H9 (cell line): ENCODE measurements at regions not wholly inside any gene's neighbourhood (a gene's known extent, or its start where the extent isn't known, plus 50 kb on each side); places are given as distances from the start of the nearest gene placed in this dataset.

Experiments
- DNase-seq: peaks from one replicate; pipeline ENCODE4 v3.0.0-alpha.2; 2017
- H2AFZ ChIP-seq: one replicate; pipeline ENCODE4 v1.6.1; 2013; ENCODE audit warnings: mild to moderate bottlenecking, low read length, control low read depth, moderate library complexity
- H2AK5ac ChIP-seq: 2 replicates; pipeline ENCODE4 v1.6.1; 2013; ENCODE audit warnings: low read length, control low read depth, mixed read lengths; ENCODE audit not compliant: insufficient read length
- H2BK120ac ChIP-seq: one replicate; pipeline ENCODE4 v1.6.1; 2013; ENCODE audit warnings: low read depth, mild to moderate bottlenecking, low read length, control low read depth, inconsistent platforms; ENCODE audit not compliant: poor library complexity, severe bottlenecking
- H2BK12ac ChIP-seq: 2 replicates; pipeline ENCODE4 v1.6.1; 2013; ENCODE audit warnings: low read length, control low read depth, mixed read lengths, low read depth; ENCODE audit not compliant: insufficient read length
- H2BK15ac ChIP-seq: 2 replicates; pipeline ENCODE4 v1.6.1; 2013; ENCODE audit warnings: low read depth, low read length, control low read depth
- H2BK20ac ChIP-seq: one replicate; pipeline ENCODE4 v1.6.1; 2013; ENCODE audit warnings: low read depth, mild to moderate bottlenecking, low read length, control low read depth, inconsistent platforms; ENCODE audit not compliant: poor library complexity, severe bottlenecking
- H2BK5ac ChIP-seq: 2 replicates; pipeline ENCODE4 v1.6.1; 2013; ENCODE audit warnings: low read length, control low read depth, mixed read lengths; ENCODE audit not compliant: insufficient read length
- H3K14ac ChIP-seq: 2 replicates; pipeline ENCODE4 v1.6.1; 2013; ENCODE audit warnings: low read length, control low read depth; ENCODE audit not compliant: insufficient read depth
- H3K18ac ChIP-seq: 2 replicates; pipeline ENCODE4 v1.6.1; 2013; ENCODE audit warnings: low read depth, mild to moderate bottlenecking, mixed read lengths, low read length, control low read depth; ENCODE audit not compliant: insufficient read length
- H3K23ac ChIP-seq: 2 replicates; pipeline ENCODE4 v1.6.1; 2013; ENCODE audit warnings: low read length, control low read depth, mixed read lengths, low read depth; ENCODE audit not compliant: insufficient read length
- H3K23me2 ChIP-seq: 2 replicates; pipeline ENCODE4 v1.6.1; 2013; ENCODE audit warnings: low read depth, mild to moderate bottlenecking, mixed read lengths, low read length, control low read depth; ENCODE audit not compliant: insufficient read length, poor library complexity, severe bottlenecking
- H3K27ac ChIP-seq: 2 replicates; pipeline ENCODE4 v1.5.1; 2013; ENCODE audit warnings: low read length, control low read depth, mixed read lengths, low read depth; ENCODE audit not compliant: insufficient read length
- H3K27me3 ChIP-seq: 2 replicates; pipeline ENCODE4 v1.6.1; 2013; ENCODE audit warnings: low read length, control low read depth, inconsistent platforms; ENCODE audit not compliant: insufficient read depth
- H3K4ac ChIP-seq: 2 replicates; pipeline ENCODE4 v1.6.1; 2013; ENCODE audit warnings: low read depth, mild to moderate bottlenecking, control low read depth, inconsistent platforms, low read length, moderate library complexity
- H3K4me1 ChIP-seq: 2 replicates; pipeline ENCODE4 v1.6.1; 2013; ENCODE audit warnings: low read length, control low read depth, inconsistent platforms; ENCODE audit not compliant: insufficient read depth
- H3K4me2 ChIP-seq: 2 replicates; pipeline ENCODE4 v1.6.1; 2013; ENCODE audit warnings: low read length, control low read depth, mixed read lengths; ENCODE audit not compliant: insufficient read length, insufficient read depth
- H3K56ac ChIP-seq: 2 replicates; pipeline ENCODE4 v1.6.1; 2013; ENCODE audit warnings: low read depth, mild to moderate bottlenecking, mixed read lengths, low read length, control low read depth; ENCODE audit not compliant: insufficient read length
- H3K79me1 ChIP-seq: 2 replicates; pipeline ENCODE4 v1.6.1; 2013; ENCODE audit warnings: low read depth, mild to moderate bottlenecking, moderate library complexity, low read length, control low read depth, inconsistent platforms; ENCODE audit not compliant: insufficient read depth, poor library complexity, severe bottlenecking
- H3K79me2 ChIP-seq: 2 replicates; pipeline ENCODE4 v1.6.1; 2013; ENCODE audit warnings: low read length, control low read depth, inconsistent platforms; ENCODE audit not compliant: insufficient read depth
- H3K9ac ChIP-seq: 2 replicates; pipeline ENCODE4 v1.6.1; 2013; ENCODE audit warnings: low read length, control low read depth, mixed read lengths; ENCODE audit not compliant: insufficient read length; ENCODE audit errors: extremely low read depth
- H3K9me3 ChIP-seq: one replicate; pipeline ENCODE4 v1.6.1; 2013; ENCODE audit warnings: low read depth, low read length, inconsistent platforms; ENCODE audit not compliant: control insufficient read depth
- H3T11ph ChIP-seq: one replicate; pipeline ENCODE4 v1.6.1; 2013; ENCODE audit warnings: mild to moderate bottlenecking, low read length, control low read depth, inconsistent platforms
- H4K20me1 ChIP-seq: one replicate; pipeline ENCODE4 v1.6.1; 2013; ENCODE audit not compliant: control insufficient read depth, insufficient read length, insufficient read depth
- H4K5ac ChIP-seq: 2 replicates; pipeline ENCODE4 v1.6.1; 2013; ENCODE audit warnings: low read depth, mild to moderate bottlenecking, mixed read lengths, low read length, control low read depth; ENCODE audit not compliant: insufficient read length
- H4K8ac ChIP-seq: replicated peaks from 2 replicates; pipeline ENCODE4 v1.6.1; 2013; ENCODE audit warnings: low read length, control low read depth, mixed read lengths, low read depth; ENCODE audit not compliant: insufficient read length
- H4K91ac ChIP-seq: 2 replicates; pipeline ENCODE4 v1.6.1; 2013; ENCODE audit warnings: low read depth, mild to moderate bottlenecking, moderate library complexity, mixed read lengths, low read length, control low read depth; ENCODE audit not compliant: insufficient read length
- H3K27ac Mint-ChIP-seq, 3 experiments: 2 replicates in 2 of 3; 3 replicates in 1 of 3; pipeline ENCODE4 v1.8.0; 2020 to 2021; ENCODE audit warnings: mixed read lengths in 3 of 3, mild to moderate bottlenecking in 1 of 3, moderate library complexity in 1 of 3
- H3K27me3 Mint-ChIP-seq: 2 replicates; pipeline ENCODE4 v1.8.0; 2021; ENCODE audit warnings: low read depth, mild to moderate bottlenecking, moderate library complexity, mixed read lengths
- H3K36me3 Mint-ChIP-seq, 3 experiments: 2 replicates in 2 of 3; 3 replicates in 1 of 3; pipeline ENCODE4 v1.8.0; 2020 to 2021; ENCODE audit warnings: low read depth in 3 of 3, mixed read lengths in 3 of 3; ENCODE audit not compliant: insufficient read depth in 1 of 3
- H3K4me1 Mint-ChIP-seq, 2 experiments: 2 replicates each; pipeline ENCODE4 v1.8.0; 2020; ENCODE audit warnings: mixed read lengths in 2 of 2
- H3K4me3 Mint-ChIP-seq, 2 experiments: 2 replicates in 1 of 2; 3 replicates in 1 of 2; pipeline ENCODE4 v1.8.0; 2020 to 2021; ENCODE audit warnings: mild to moderate bottlenecking in 2 of 2, mixed read lengths in 2 of 2, moderate library complexity in 1 of 2
- H3K9me3 Mint-ChIP-seq, 2 experiments: 2 replicates in 1 of 2; 3 replicates in 1 of 2; pipeline ENCODE4 v1.8.0; 2020; ENCODE audit warnings: mild to moderate bottlenecking in 2 of 2, mixed read lengths in 2 of 2, moderate library complexity in 1 of 2
- WGBS: extraction: QIAGEN DNeasy Blood & Tissue Kit; methylation state at CpG from one replicate; pipeline ENCODE4 v1.1.7; 2013; ENCODE audit warnings: missing lambda C conversion rate, low lambda C conversion rate, mixed read lengths; ENCODE audit not compliant: insufficient read length; ENCODE audit errors: extremely low coverage; 5-methylcytosine and 5-hydroxymethylcytosine counted together
- TF ChIP-seq, protein P1 (sequence below): fragments of 200-600 bp; sonication (generic); conservative IDR thresholded peaks from 3 replicates; pipeline ENCODE4 v1.8.0; 2021; ENCODE audit warnings: antibody characterized with exemption, mild to moderate bottlenecking

- Histone ChIP-seq H3K27me3 (no peaks in the 10 kb centered on the region), H4K20me1 (no peaks in the 10 kb centered on the region), H3K23ac (no peak overlapping the region), H2BK5ac (no peak overlapping the region), H4K91ac (no peak overlapping the region), H2AFZ (no peak overlapping the region), H3K4me1 (no peaks in the 10 kb centered on the region), H3K9me3 (no peaks in the 10 kb centered on the region), H3K18ac (no peak overlapping the region), H3K56ac (no peak overlapping the region), H3K79me1 (no peaks in the 10 kb centered on the region), H2BK120ac (no peak overlapping the region), H2BK12ac (no peak overlapping the region), H4K8ac (no peak overlapping the region), H2BK15ac (no peak overlapping the region), H3K27ac (no peak overlapping the region), H3K9ac (no peak overlapping the region), H4K5ac (no peak overlapping the region), H3K23me2 (no peaks in the 10 kb centered on the region), H3K14ac (no peak overlapping the region), H3T11ph (no peak overlapping the region), H3K4me2 (no peak overlapping the region), H3K4ac (no peak overlapping the region), H2BK20ac (no peak overlapping the region), H3K79me2 (no peaks in the 10 kb centered on the region), H2AK5ac (no peak overlapping the region)
- no peak overlapping the region for H3K4me3 Mint-ChIP-seq
- no peak overlapping the region for H3K27ac Mint-ChIP-seq
- TF ChIP-seq, protein P1, sequence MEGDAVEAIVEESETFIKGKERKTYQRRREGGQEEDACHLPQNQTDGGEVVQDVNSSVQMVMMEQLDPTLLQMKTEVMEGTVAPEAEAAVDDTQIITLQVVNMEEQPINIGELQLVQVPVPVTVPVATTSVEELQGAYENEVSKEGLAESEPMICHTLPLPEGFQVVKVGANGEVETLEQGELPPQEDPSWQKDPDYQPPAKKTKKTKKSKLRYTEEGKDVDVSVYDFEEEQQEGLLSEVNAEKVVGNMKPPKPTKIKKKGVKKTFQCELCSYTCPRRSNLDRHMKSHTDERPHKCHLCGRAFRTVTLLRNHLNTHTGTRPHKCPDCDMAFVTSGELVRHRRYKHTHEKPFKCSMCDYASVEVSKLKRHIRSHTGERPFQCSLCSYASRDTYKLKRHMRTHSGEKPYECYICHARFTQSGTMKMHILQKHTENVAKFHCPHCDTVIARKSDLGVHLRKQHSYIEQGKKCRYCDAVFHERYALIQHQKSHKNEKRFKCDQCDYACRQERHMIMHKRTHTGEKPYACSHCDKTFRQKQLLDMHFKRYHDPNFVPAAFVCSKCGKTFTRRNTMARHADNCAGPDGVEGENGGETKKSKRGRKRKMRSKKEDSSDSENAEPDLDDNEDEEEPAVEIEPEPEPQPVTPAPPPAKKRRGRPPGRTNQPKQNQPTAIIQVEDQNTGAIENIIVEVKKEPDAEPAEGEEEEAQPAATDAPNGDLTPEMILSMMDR: no peak
- WGBS: no CpG with 5 or more reads among the region's 2 CpGs
- no peaks in the 10 kb centered on the region for H3K4me1 Mint-ChIP-seq
- peaks cover 6% of the 10 kb centered on the region for H3K27me3 Mint-ChIP-seq
- no peak for DNase-seq
- H3K36me3 Mint-ChIP-seq: no peaks in the 10 kb centered on the region; a peak in 1 of 7 replicates
- H3K9me3 Mint-ChIP-seq: peaks cover 0 to 2% of the 10 kb centered on the region in 2 experiments; a peak in 2 of 5 replicates
Measured at GRCh38 chr10:28841625-28842024, 164.3 kb downstream of the BAMBI start.
